NCI-H446 (cell line): ENCODE measurements at regions not wholly inside any gene's neighbourhood (a gene's known extent, or its start where the extent isn't known, plus 50 kb on each side); places are given as distances from the start of the nearest gene placed in this dataset.

Experiments
- DNase-seq, 2 experiments: peaks; one replicate each; lab custom pipeline; 2025; lab: John Stamatoyannopoulos, UW

- peak in 1 of 2 experiments; percentile 47 for DNase-seq
Observed at GRCh38 chr2:59012971-59013370, 771.8 kb upstream of the FANCL start.

DNA sequence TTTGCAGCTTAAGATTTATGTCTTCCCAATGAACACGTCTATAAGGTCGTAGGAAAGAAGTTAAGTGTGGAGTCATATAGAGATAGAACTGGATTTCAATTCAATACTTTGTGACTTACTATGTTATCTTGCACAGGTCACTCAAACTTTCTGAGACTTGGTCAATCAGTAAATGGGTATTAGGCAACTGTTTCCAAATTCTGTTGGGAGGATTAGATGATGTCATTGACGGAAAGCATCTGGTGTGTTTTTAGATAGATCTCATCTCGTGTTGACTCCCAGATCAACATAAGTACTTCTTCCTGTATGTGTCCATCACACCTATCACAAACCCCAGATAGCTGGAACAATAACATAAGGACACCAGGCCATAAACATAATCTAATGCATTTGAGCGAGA is 771.1 kb upstream of the FANCL start:
- no peak for DNase-seq

- DNase-seq = no peak
Observed at GRCh38 chr2:59008950-59009349, 767.8 kb upstream of the FANCL start.

DNA sequence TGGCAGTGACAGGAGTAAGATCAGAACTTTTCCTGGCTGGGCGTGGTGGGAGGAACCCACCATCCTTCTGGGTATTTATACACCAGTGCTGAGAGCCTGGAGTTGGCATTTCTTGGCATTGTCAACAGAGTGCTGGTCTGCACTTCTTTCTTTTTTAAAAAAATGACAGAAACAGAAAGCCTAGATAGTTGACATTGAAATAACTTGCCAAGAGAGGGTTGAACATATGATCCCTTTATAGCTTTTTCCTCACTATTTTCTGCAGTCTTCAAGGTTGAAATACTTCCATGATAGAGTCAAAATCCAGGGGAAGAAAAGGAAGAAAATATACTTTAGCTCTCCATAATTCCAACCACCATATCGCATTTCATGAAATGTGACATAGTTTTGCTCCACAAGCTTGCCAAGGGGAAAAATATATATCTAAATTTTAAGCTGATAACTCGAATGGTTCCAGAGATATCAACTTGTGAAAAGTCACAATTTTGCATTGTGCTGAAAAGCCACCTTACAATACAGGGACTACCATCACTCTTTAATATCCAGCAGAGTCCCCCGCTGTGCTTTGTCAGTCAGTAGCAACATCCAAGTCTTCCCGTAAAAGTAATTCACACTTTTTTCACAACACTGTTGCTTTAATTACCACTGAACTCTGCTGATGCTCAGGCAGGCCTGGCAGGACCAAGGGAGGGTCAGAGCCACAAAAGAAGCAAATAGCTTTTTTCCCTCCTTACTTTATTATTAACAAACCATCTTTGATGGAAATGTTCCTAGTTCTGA is 764.9 kb upstream of the FANCL start:
- no peak for DNase-seq

- DNase-seq = no peak
Observed at GRCh38 chr2:59004621-59005020, 763.5 kb upstream of the FANCL start.

- no peak for DNase-seq
Observed at GRCh38 chr2:59000796-59001195, 759.7 kb upstream of the FANCL start.

DNA sequence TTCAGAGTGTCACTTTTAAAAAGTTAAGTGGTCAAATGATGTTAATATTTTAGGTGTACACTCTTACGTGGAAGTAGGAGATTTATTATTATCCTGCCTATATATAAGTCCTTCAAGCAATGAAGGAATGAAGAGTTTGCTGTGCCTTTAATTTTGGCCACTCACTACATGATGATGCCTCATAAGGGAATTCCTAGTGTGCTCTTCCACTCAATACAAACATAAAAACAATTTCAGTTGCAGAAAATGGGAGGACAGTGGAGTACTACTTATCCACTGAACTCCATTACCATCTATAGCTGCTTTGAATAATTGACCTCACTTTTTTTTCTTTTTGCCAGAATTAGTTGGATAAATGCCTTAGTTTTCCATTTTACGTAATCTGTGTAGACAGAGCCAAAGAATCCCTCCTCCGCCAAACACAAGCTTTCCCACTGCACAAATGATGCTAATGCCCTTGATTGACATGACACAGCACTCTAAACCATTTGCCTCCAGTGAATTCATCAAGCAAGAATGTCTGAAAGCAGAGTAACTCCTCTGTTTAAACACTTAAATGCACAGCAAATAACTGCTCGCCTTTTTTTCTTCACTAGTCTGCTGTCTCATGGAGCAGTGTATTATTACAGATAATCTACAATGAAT is 751.1 kb upstream of the FANCL start:
- peak; percentile 74 to 82 for DNase-seq

GRCh38 chr2:58991357-58991756 is 750.2 kb upstream of the FANCL start:
- no peak for DNase-seq

DNA sequence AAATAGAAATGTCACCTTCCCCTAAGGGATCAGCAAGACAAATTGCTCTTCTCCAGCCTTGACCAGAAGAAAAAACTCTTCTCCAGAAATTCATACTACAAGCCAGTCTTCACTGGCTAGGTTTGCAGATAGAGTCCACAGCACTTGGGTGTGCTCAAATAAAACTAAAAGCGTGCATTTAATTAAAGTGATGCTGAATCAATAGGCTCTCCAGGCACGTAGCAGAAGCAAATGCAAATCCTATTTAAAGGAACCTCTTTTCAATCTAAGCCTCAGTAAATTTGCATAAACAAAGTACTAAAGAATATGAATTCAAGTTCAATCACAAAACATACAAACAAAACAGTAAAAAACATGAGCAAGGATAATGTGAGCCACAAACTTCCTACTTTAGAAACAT is 744.4 kb upstream of the FANCL start:
- DNase-seq = no peak

- DNase-seq = no peak
Observed at GRCh38 chr2:58984731-58985130, 743.6 kb upstream of the FANCL start.

GRCh38 chr2:58983111-58983510 is 742.0 kb upstream of the FANCL start:
- peak in 1 of 2 experiments; percentile 16 for DNase-seq

- no peak for DNase-seq
Observed at GRCh38 chr2:58981237-58981636, 740.1 kb upstream of the FANCL start.

DNA sequence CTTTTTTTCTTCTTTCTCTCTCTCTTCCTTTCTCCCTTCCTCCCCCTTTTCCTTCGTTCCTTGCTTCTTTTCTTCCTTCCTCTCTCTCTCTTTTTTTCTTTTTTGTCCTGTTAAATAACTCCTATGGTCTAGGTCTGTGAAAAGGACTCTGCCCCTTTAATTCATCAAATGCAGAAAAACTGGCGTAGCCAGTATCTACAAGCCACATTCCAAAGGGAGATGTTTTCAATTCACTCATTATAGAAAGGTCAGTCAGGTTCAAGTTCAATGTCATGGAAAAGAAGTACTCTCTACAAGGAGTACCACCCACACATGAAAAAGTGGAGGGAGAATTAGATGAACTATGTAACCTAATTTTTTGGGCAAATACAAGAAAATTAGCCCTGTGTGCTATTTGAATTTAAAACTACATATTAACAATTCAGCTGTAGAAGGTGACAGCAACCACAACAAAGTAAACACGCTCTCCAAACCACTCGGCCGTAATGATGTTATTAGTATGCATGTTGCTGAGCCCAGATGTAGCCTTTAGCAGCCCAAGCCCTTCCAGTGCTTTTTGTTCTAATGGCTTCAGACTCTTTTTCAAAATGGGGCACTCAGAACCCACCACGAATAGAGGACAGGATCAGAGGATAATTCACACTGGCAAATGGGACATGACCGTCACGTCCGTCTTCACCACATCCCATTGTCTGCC is 735.4 kb upstream of the FANCL start:
- no peak for DNase-seq

- DNase-seq = no peak
Observed at GRCh38 chr2:58974881-58975280, 733.8 kb upstream of the FANCL start.

DNA sequence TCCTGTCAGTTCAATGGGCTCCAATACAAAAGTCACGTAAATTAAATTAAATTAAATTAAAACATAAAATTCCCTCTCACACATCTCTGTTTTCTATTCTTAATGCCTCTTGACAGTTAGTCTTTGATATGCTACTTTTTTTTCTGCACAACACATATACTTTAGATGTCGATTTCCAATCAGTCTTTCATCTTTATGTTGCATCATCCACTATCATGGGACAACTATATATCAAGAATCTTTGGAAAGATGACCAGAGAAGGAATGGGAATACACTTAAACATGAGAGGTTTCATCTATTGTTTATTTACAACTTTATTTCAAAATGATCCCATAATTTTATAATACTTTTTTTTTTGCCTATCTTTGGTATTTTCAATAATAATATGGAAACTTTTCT is 733.3 kb upstream of the FANCL start:
- DNase-seq = no peak

GRCh38 chr2:58973811-58974281 is 732.7 kb upstream of the FANCL start:
- DNase-seq = no peak

DNA sequence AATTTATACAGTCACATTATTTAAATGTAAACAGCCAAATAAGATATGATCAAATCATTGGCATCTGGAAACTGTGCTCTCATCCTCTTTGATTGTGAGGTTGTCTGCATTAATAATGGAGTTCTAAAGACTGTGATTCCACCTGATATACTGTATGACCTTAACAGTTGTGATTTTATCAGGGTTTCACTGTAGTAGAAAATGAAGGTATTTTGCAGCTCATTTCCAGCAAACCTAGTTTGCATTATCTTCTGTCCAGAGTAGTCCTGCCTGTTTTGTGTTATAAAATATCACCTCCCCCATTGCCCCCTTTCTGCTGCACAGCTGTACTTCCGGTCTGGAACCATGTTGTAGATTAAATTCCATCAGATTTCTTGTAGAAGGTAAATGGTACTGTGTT is 731.6 kb upstream of the FANCL start:
- DNase-seq = no peak

- no peak for DNase-seq
Observed at GRCh38 chr2:58971511-58972360, 730.6 kb upstream of the FANCL start.

GRCh38 chr2:58970365-58970764 is 729.2 kb upstream of the FANCL start:
- DNase-seq = no peak

- DNase-seq = no peak
Observed at GRCh38 chr2:58968885-58969284, 727.8 kb upstream of the FANCL start.

DNA sequence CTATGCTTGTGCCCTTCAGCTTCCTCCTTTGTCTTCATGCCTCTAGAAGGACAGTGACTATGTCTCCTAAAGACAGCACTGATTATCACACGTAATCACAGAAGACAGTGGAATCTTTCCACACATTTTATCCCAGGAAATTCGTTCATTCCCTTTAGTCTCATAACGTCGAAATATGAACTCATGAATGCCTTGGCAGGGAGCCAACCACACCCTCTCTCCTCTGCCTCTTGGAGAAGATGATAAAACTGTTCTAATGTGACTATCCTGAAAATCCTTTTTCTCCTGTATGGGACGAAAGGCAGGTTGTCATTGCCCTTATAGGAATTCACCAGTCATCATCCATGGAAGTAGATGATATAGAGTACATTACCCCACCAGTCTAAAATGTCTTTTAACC is 726.6 kb upstream of the FANCL start:
- no peak for DNase-seq

DNA sequence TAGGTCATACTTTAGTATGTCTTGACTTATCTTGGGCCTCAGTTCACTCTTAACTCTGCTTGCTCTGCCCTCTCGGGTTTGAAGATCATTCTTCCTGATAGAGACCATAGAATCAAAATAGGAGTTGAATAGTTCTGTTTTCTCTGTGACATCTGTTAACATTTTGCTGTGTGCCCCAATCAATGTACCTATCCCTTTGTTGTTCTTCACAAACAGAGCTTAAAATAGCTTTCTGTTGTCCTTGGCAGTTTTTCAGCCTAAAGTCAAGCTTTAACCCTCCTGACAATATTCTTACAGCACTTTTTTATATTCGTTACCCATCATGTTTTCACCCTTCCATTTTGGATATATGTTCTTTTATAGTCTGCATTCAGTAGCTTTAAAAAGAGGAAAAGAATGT is 724.5 kb upstream of the FANCL start:
- DNase-seq = no peak
